ENCODE measurements at regions not wholly inside any gene's neighbourhood (a gene's known extent, or its start where the extent isn't known, plus 50 kb on each side); places are given as distances from the start of the nearest gene placed in this dataset.

DNA sequence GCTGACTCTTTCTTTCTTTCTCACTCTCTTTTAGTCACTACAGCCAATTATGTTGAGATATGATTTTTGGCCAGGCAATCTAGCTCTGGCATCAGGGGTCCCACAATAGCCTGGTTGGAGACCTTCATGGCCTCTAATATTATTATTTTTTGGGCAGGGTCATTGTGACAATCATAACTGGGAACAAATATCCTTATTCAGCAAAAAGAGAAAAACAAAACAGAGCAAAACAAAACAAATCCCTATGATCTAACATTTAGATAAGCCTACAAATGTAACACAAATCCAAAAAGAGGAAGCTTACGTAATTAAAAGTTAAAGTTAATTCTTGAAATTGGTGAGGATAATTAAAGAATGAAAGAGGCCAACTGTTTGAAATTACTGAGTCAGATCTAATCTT is 640.0 kb downstream of the TUSC7 start:
- POLR2A ChIA-PET (ENCODE audit: partially characterized antibody) = no interaction called here
- H4K91ac ChIP-seq (replicated peaks; ENCODE audit: insufficient read length, low read length) = no peak overlapping the region
- H2AK5ac ChIP-seq (ENCODE audit: low read depth, low read length) = no peak overlapping the region
- DNase-seq (ENCODE audit: low read depth in 1 of 2, low spot score in 2 of 2) (no peak), FAIRE-seq (no peak)
- H3K27me3 ChIP-seq (replicated peaks in 1 of 4; ENCODE audit: control insufficient read depth in 3 of 4, extremely low read depth in 1 of 4, insufficient read depth in 3 of 4, low read length in 3 of 4) = no peaks in the 10 kb centered on the region
- no peak overlapping the region for H2BK120ac ChIP-seq (replicated peaks; ENCODE audit: low read depth, low read length)
- no peaks in the 10 kb centered on the region for H3K9me3 ChIP-seq (ENCODE audit: insufficient read depth in 2 of 2, low read depth in 1 of 2, low read length in 1 of 2)
- 100% methylated on average over 1 of the region's 1 CpG; no CpG with 5 or more reads in 1 of the 2 experiments for WGBS, 2 experiments (ENCODE audit: extremely low coverage in 1 of 2, insufficient coverage in 1 of 2, insufficient read length in 1 of 2, insufficient replicate concordance in 2 of 2, low coverage in 1 of 2, low lambda C conversion rate in 2 of 2, missing lambda C conversion rate in 1 of 2)
- H3K4me2 ChIP-seq (ENCODE audit: insufficient read depth in 1 of 2, low read depth in 2 of 2, low read length in 2 of 2) = no peak overlapping the region
- CTCF ChIA-PET (ENCODE audit: partially characterized antibody) = interaction anchor here (0.8 kb wide), 1 partner anchor 8 kb away, joined by 3 read pairs; no protein-coding TSS in a partner anchor
- no peaks in the 10 kb centered on the region for H3K79me1 ChIP-seq (ENCODE audit: low read depth, low read length)
- no peak overlapping the region for H3K4ac ChIP-seq (replicated peaks; ENCODE audit: insufficient read length, low read depth, low read length)
- no peak overlapping the region for H3K9ac ChIP-seq (replicated peaks in 1 of 4; ENCODE audit: extremely low read depth in 1 of 4, low read depth in 3 of 4, low read length in 3 of 4)
- peaks cover 2% of the 10 kb centered on the region; the same call in 1 of the 2 replicates for H3K23me2 ChIP-seq (ENCODE audit: low read depth, low read length)
- H3K18ac ChIP-seq (ENCODE audit: extremely low read depth, low read length) = no peak overlapping the region
- TF ChIP-seq FOSL1 (IDR thresholded peaks at IDR 0.05; ENCODE audit: insufficient read depth, low read depth, low read length) (no peak), BRCA1 (IDR thresholded peaks at IDR 0.05; ENCODE audit: low read depth, low read length) (no peak), ASH2L (IDR thresholded peaks at IDR 0.05; ENCODE audit: low read length) (no peak), KDM4A (IDR thresholded peaks at IDR 0.05; ENCODE audit: low read depth, low read length, severe bottlenecking) (no peak)
- TF ChIP-seq, protein P1, sequence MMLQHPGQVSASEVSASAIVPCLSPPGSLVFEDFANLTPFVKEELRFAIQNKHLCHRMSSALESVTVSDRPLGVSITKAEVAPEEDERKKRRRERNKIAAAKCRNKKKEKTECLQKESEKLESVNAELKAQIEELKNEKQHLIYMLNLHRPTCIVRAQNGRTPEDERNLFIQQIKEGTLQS (IDR thresholded peaks at IDR 0.05; ENCODE audit: insufficient read depth, low read depth, low read length) = no peak
- TF ChIP-seq, protein P2, sequence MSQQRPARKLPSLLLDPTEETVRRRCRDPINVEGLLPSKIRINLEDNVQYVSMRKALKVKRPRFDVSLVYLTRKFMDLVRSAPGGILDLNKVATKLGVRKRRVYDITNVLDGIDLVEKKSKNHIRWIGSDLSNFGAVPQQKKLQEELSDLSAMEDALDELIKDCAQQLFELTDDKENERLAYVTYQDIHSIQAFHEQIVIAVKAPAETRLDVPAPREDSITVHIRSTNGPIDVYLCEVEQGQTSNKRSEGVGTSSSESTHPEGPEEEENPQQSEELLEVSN (IDR thresholded peaks at IDR 0.05) = no peak
- no peak overlapping the region for H3K56ac ChIP-seq (replicated peaks; ENCODE audit: insufficient read length, low read depth, low read length)
- H2BK5ac ChIP-seq (ENCODE audit: low read depth, low read length) = no peak overlapping the region
- no peaks in the 10 kb centered on the region for H4K20me1 ChIP-seq (replicated peaks in 1 of 2; ENCODE audit: control insufficient read depth in 1 of 2, insufficient read depth in 2 of 2, low read length in 2 of 2)
- H2BK12ac ChIP-seq (ENCODE audit: low read depth, low read length) = no peak overlapping the region
- no peak overlapping the region for H4K5ac ChIP-seq (ENCODE audit: insufficient read length, low read depth, low read length)
- no peak overlapping the region for H3K4me3 ChIP-seq (ENCODE audit: extremely low read depth in 1 of 4, insufficient read depth in 2 of 4, low read depth in 3 of 4, low read length in 4 of 4)
- no peaks in the 10 kb centered on the region; a peak in 1 of 8 replicates for H3K36me3 ChIP-seq (ENCODE audit: control insufficient read depth in 2 of 4, insufficient read depth in 4 of 4, low read length in 3 of 4)
- H3K14ac ChIP-seq (ENCODE audit: insufficient read length) = no peak overlapping the region
- H2BK20ac ChIP-seq (ENCODE audit: low read length) = no peak overlapping the region
- H2AFZ ChIP-seq (ENCODE audit: low read length) = no peak overlapping the region
- H4K8ac ChIP-seq (ENCODE audit: extremely low read depth, insufficient read depth, low read length) = no peak overlapping the region
- H3K23ac ChIP-seq (ENCODE audit: insufficient read length) = no peak overlapping the region
- H3K79me2 ChIP-seq (ENCODE audit: control insufficient read depth in 1 of 2, insufficient read depth in 2 of 2, low read length in 2 of 2) = no peaks in the 10 kb centered on the region
- no peaks in the 10 kb centered on the region for H3K4me1 ChIP-seq (replicated peaks in 1 of 4; ENCODE audit: control insufficient read depth in 3 of 4, insufficient read depth in 4 of 4, low read length in 3 of 4)
- no peak overlapping the region for H3K27ac ChIP-seq (ENCODE audit: low read depth, low read length)
- no peak overlapping the region for H2BK15ac ChIP-seq (ENCODE audit: low read length)
